CD8-positive, alpha-beta memory T cell (primary cell): ENCODE measurements at regions not wholly inside any gene's neighbourhood (a gene's known extent, or its start where the extent isn't known, plus 50 kb on each side); places are given as distances from the start of the nearest gene placed in this dataset.
A peak's percentile ranks its signal among the peaks of the same experiment; 100 is the strongest.

ENCODE experiments used
- CTCF ChIA-PET: fragments of 350-600 bp; sonication (Branson Sonifier 250); formaldehyde crosslinking; loops from one replicate; lab custom pipeline; 2021; ENCODE audit warnings: antibody characterized with exemption; lab: Charles Lee
- POLR2A ChIA-PET: fragments of 350-600 bp; sonication (Branson Sonifier 250); formaldehyde crosslinking; loops from one replicate; lab custom pipeline; 2021; ENCODE audit warnings: antibody characterized with exemption; lab: Charles Lee
- DNase-seq, 5 donors: peaks; one replicate each; pipeline versions ENCODE4 v3.0.0 to v3.0.0-alpha.2; 2020 to 2022; ENCODE audit warnings: mixed read lengths in 1 of 5
- H3K27ac ChIP-seq: one replicate; pipeline ENCODE4 v1.7.0; 2013; ENCODE audit warnings: low read depth, mild to moderate bottlenecking, low read length, moderate library complexity
- H3K27me3 ChIP-seq: 2 replicates; pipeline ENCODE4 v1.7.0; 2013; ENCODE audit warnings: low read length, mild to moderate bottlenecking; ENCODE audit not compliant: insufficient read depth, poor library complexity, severe bottlenecking
- H3K36me3 ChIP-seq: 2 replicates; pipeline ENCODE4 v1.7.0; 2013; ENCODE audit warnings: mild to moderate bottlenecking, low read length, moderate library complexity; ENCODE audit not compliant: insufficient read depth
- H3K4me1 ChIP-seq: 2 replicates; pipeline ENCODE4 v1.7.0; 2013; ENCODE audit warnings: mild to moderate bottlenecking, low read length, moderate library complexity; ENCODE audit not compliant: insufficient read depth
- H3K4me3 ChIP-seq: 2 replicates; pipeline ENCODE4 v1.7.0; 2013; ENCODE audit warnings: mild to moderate bottlenecking, low read length
- H3K9me3 ChIP-seq: 2 replicates; pipeline ENCODE4 v1.7.0; 2013; ENCODE audit warnings: mild to moderate bottlenecking, low read length
- H3K27ac Mint-ChIP-seq, 8 donors: one replicate each; pipeline ENCODE4 v1.8.0; 2020 to 2021; ENCODE audit warnings: mixed read lengths in 8 of 8, mild to moderate bottlenecking in 6 of 8, inconsistent platforms in 3 of 8, moderate library complexity in 3 of 8
- H3K27me3 Mint-ChIP-seq, 2 donors: one replicate each; pipeline ENCODE4 v1.8.0; 2020 to 2021; ENCODE audit warnings: mixed read lengths in 2 of 2, mild to moderate bottlenecking in 1 of 2, moderate library complexity in 1 of 2
- H3K36me3 Mint-ChIP-seq, 3 donors: one replicate each; pipeline ENCODE4 v1.8.0; 2020 to 2021; ENCODE audit warnings: mixed read lengths in 3 of 3, inconsistent platforms in 1 of 3, mild to moderate bottlenecking in 1 of 3
- H3K4me1 Mint-ChIP-seq, 3 donors: one replicate each; pipeline ENCODE4 v1.8.0; 2020 to 2021; ENCODE audit warnings: mixed read lengths in 3 of 3, inconsistent platforms in 1 of 3, mild to moderate bottlenecking in 1 of 3
- H3K4me3 Mint-ChIP-seq, 7 donors: one replicate each; pipeline ENCODE4 v1.8.0; 2020 to 2021; ENCODE audit warnings: mixed read lengths in 7 of 7, mild to moderate bottlenecking in 6 of 7, moderate library complexity in 4 of 7, inconsistent platforms in 2 of 7
- H3K9me3 Mint-ChIP-seq, 5 donors: one replicate each; pipeline ENCODE4 v1.8.0; 2020 to 2022; ENCODE audit warnings: mixed read lengths in 5 of 5, mild to moderate bottlenecking in 3 of 5, moderate library complexity in 2 of 5, inconsistent platforms in 1 of 5

GRCh38 chrX:110989447-110989846, 106.5 kb upstream of the PAK3 start:
- H3K4me3 ChIP-seq: no peak overlapping the region
- Mint-ChIP-seq H3K4me1 (no peaks in the 10 kb centered on the region), H3K27me3 (peaks cover 9% of the 10 kb centered on the region in 2 donors), H3K27ac (no peak overlapping the region), H3K4me3 (no peak overlapping the region), H3K36me3 (no peaks in the 10 kb centered on the region), H3K9me3 (peaks cover 0 to 2% (median 0%) of the 10 kb centered on the region in 5 donors)
- no peak for DNase-seq
- no peak overlapping the region for H3K27ac ChIP-seq
- H3K27me3 ChIP-seq: no peaks in the 10 kb centered on the region
- CTCF ChIA-PET: no interaction called here
- H3K36me3 ChIP-seq: no peaks in the 10 kb centered on the region
- H3K9me3 ChIP-seq: no peaks in the 10 kb centered on the region
- POLR2A ChIA-PET: no interaction called here
- no peaks in the 10 kb centered on the region for H3K4me1 ChIP-seq

- no peak overlapping the region for H3K27ac Mint-ChIP-seq
- CTCF ChIA-PET: interaction anchor here (1.5 kb wide), 1 partner anchor 113 kb away, joined by 5 read pairs; no protein-coding TSS in a partner anchor
- H3K4me1 Mint-ChIP-seq: no peaks in the 10 kb centered on the region
Measured at GRCh38 chrX:110987292-110987691, 108.7 kb upstream of the PAK3 start.

GRCh38 chrX:110985470-110985869, 110.5 kb upstream of the PAK3 start:
- Histone ChIP-seq H3K27ac (no peak overlapping the region), H3K36me3 (no peaks in the 10 kb centered on the region), H3K27me3 (no peaks in the 10 kb centered on the region), H3K9me3 (no peaks in the 10 kb centered on the region), H3K4me1 (no peaks in the 10 kb centered on the region), H3K4me3 (no peak overlapping the region)
- Mint-ChIP-seq H3K4me1 (no peaks in the 10 kb centered on the region), H3K9me3 (peaks cover 0 to 2% (median 0%) of the 10 kb centered on the region in 5 donors), H3K27me3 (peaks cover 8 to 14% of the 10 kb centered on the region in 2 donors), H3K4me3 (no peak overlapping the region), H3K27ac (no peak overlapping the region), H3K36me3 (no peaks in the 10 kb centered on the region)
- ChIA-PET POLR2A (no interaction called here), CTCF (no interaction called here)
- DNase-seq: no peak

More at GRCh38 chrX:110987292-110987691, 108.7 kb upstream of the PAK3 start:
- Mint-ChIP-seq H3K9me3 (peaks cover 0 to 2% (median 0%) of the 10 kb centered on the region in 5 donors), H3K4me3 (no peak overlapping the region), H3K27me3 (peaks cover 9 to 10% of the 10 kb centered on the region in 2 donors), H3K36me3 (no peaks in the 10 kb centered on the region)
- H3K4me3 ChIP-seq: no peak overlapping the region
- no peak overlapping the region for H3K27ac ChIP-seq
- H3K4me1 ChIP-seq: no peaks in the 10 kb centered on the region
- no peaks in the 10 kb centered on the region for H3K36me3 ChIP-seq
- no peak for DNase-seq
- H3K27me3 ChIP-seq: no peaks in the 10 kb centered on the region
- POLR2A ChIA-PET: no interaction called here
- H3K9me3 ChIP-seq: no peaks in the 10 kb centered on the region

GRCh38 chrX:110983024-110983423, 113.0 kb upstream of the PAK3 start:
- Mint-ChIP-seq H3K36me3 (no peaks in the 10 kb centered on the region), H3K27ac (no peak overlapping the region), H3K4me3 (no peak overlapping the region), H3K27me3 (peaks cover 5 to 14% of the 10 kb centered on the region in 2 donors), H3K9me3 (peaks cover 0 to 2% (median 0%) of the 10 kb centered on the region in 5 donors), H3K4me1 (no peaks in the 10 kb centered on the region)
- Histone ChIP-seq H3K27me3 (no peaks in the 10 kb centered on the region), H3K27ac (no peak overlapping the region), H3K4me3 (no peak overlapping the region), H3K4me1 (no peaks in the 10 kb centered on the region), H3K9me3 (no peaks in the 10 kb centered on the region), H3K36me3 (no peaks in the 10 kb centered on the region)
- DNase-seq: no peak
- ChIA-PET POLR2A (no interaction called here), CTCF (no interaction called here)

GRCh38 chrX:110966839-110967238, 129.2 kb upstream of the PAK3 start:
- H3K4me3 Mint-ChIP-seq: no peak overlapping the region
- no peak for DNase-seq
- H3K27ac ChIP-seq: no peak overlapping the region
- H3K36me3 ChIP-seq: no peaks in the 10 kb centered on the region
- H3K4me3 ChIP-seq: no peak overlapping the region
- no peaks in the 10 kb centered on the region for H3K4me1 ChIP-seq
- no peak overlapping the region for H3K27ac Mint-ChIP-seq
- ChIA-PET POLR2A (no interaction called here), CTCF (no interaction called here)
- no peaks in the 10 kb centered on the region for H3K9me3 ChIP-seq
- no peaks in the 10 kb centered on the region for H3K9me3 Mint-ChIP-seq
- H3K27me3 Mint-ChIP-seq: peaks cover 3 to 9% of the 10 kb centered on the region in 2 donors
- H3K27me3 ChIP-seq: no peaks in the 10 kb centered on the region
- H3K4me1 Mint-ChIP-seq: no peaks in the 10 kb centered on the region
- no peaks in the 10 kb centered on the region for H3K36me3 Mint-ChIP-seq

GRCh38 chrX:110966091-110966454, 129.9 kb upstream of the PAK3 start:
- Mint-ChIP-seq H3K27me3 (peaks cover 3 to 7% of the 10 kb centered on the region in 2 donors), H3K4me1 (no peaks in the 10 kb centered on the region), H3K27ac (peak overlapping the region in 1 of 8 donors; percentile 75), H3K9me3 (no peaks in the 10 kb centered on the region), H3K36me3 (no peaks in the 10 kb centered on the region), H3K4me3 (no peak overlapping the region)
- ChIA-PET POLR2A (no interaction called here), CTCF (no interaction called here)
- Histone ChIP-seq H3K27me3 (no peaks in the 10 kb centered on the region), H3K4me3 (no peak overlapping the region), H3K27ac (no peak overlapping the region), H3K36me3 (no peaks in the 10 kb centered on the region), H3K4me1 (no peaks in the 10 kb centered on the region), H3K9me3 (no peaks in the 10 kb centered on the region)
- DNase-seq: no peak

GRCh38 chrX:110965409-110966090, 130.4 kb upstream of the PAK3 start:
- H3K27ac ChIP-seq: no peak overlapping the region
- ChIA-PET CTCF (no interaction called here), POLR2A (no interaction called here)
- Mint-ChIP-seq H3K9me3 (no peaks in the 10 kb centered on the region), H3K27ac (no peak overlapping the region), H3K4me3 (no peak overlapping the region), H3K4me1 (no peaks in the 10 kb centered on the region), H3K36me3 (no peaks in the 10 kb centered on the region), H3K27me3 (peaks cover 3 to 6% of the 10 kb centered on the region in 2 donors)
- no peaks in the 10 kb centered on the region for H3K27me3 ChIP-seq
- no peaks in the 10 kb centered on the region for H3K9me3 ChIP-seq
- H3K4me1 ChIP-seq: no peaks in the 10 kb centered on the region
- no peak for DNase-seq
- H3K36me3 ChIP-seq: no peaks in the 10 kb centered on the region
- no peak overlapping the region for H3K4me3 ChIP-seq

- ChIA-PET POLR2A (no interaction called here), CTCF (no interaction called here)
- Mint-ChIP-seq H3K9me3 (no peaks in the 10 kb centered on the region), H3K4me1 (no peaks in the 10 kb centered on the region), H3K4me3 (no peak overlapping the region), H3K36me3 (no peaks in the 10 kb centered on the region), H3K27me3 (peaks cover 1 to 3% of the 10 kb centered on the region in 2 donors), H3K27ac (no peak overlapping the region)
- Histone ChIP-seq H3K27me3 (no peaks in the 10 kb centered on the region), H3K27ac (no peak overlapping the region), H3K4me3 (no peak overlapping the region), H3K36me3 (no peaks in the 10 kb centered on the region), H3K9me3 (no peaks in the 10 kb centered on the region), H3K4me1 (no peaks in the 10 kb centered on the region)
- no peak for DNase-seq
Measured at GRCh38 chrX:110964786-110965185, 131.2 kb upstream of the PAK3 start.
